GM12878 (cell line): ENCODE measurements at regions not wholly inside any gene's neighbourhood (a gene's known extent, or its start where the extent isn't known, plus 50 kb on each side); places are given as distances from the start of the nearest gene placed in this dataset.

Experiments
- ATAC-seq: fragments of 200-7000 bp; cut with Tn5 transposase; 3 replicates; pipeline ENCODE4 v1.9.1; 2020; ENCODE audit warnings: mild to moderate bottlenecking, moderate library complexity
- BruUV-seq: library from RNA; stranded (reverse); fragments of 400-500 nt; replicated peaks from 2 replicates; lab custom pipeline; 2021; lab: Mats Ljungman, UMichigan
- CTCF ChIA-PET: fragments of 300-600 bp; sonication (Branson Sonifier 250); formaldehyde crosslinking; extraction: SDS; loops from one replicate; lab custom pipeline; 2021; ENCODE audit warnings: inconsistent platforms; lab: Yijun Ruan, JAX
- POLR2A ChIA-PET: fragments of 350-600 bp; formaldehyde crosslinking; extraction: SDS; loops from one replicate; lab custom pipeline; 2021; ENCODE audit warnings: inconsistent platforms; lab: Charles Lee
- RAD21 ChIA-PET: fragments of 300-600 bp; sonication (Branson Sonifier 250); formaldehyde crosslinking; loops from one replicate; lab custom pipeline; 2023; ENCODE audit warnings: antibody characterized with exemption; ENCODE audit not compliant: unreplicated experiment; lab: Charles Lee
- SMC1A ChIA-PET: fragments of 300-600 bp; sonication (Branson Sonifier 250); formaldehyde crosslinking; loops from one replicate; lab custom pipeline; 2023; ENCODE audit not compliant: unreplicated experiment, uncharacterized antibody; lab: Charles Lee
- DNase-seq: peaks from one replicate; pipeline ENCODE4 v3.0.0-alpha.2; 2011; ENCODE audit warnings: low read depth, low spot score
- FAIRE-seq: peaks from 3 replicates; lab custom pipeline; 2011; peaks lifted over from hg19 to GRCh38; lab: Jason Lieb, UNC
- H2AFZ ChIP-seq: 2 replicates; pipeline ENCODE4 v1.6.0; 2011; ENCODE audit warnings: low read depth, low read length, control low read depth; ENCODE audit not compliant: control insufficient read depth
- H3K27ac ChIP-seq: 2 replicates; pipeline ENCODE4 v1.5.1; 2011; ENCODE audit warnings: control low read depth; ENCODE audit not compliant: control insufficient read depth, insufficient read depth
- H3K27me3 ChIP-seq, 2 experiments: replicated peaks in 1 of 2; 2 replicates each; pipeline versions ENCODE4 v1.6.0 to v1.6.1; 2011; ENCODE audit warnings: low read length in 1 of 2; ENCODE audit not compliant: control insufficient read depth in 2 of 2, insufficient read depth in 2 of 2
- H3K36me3 ChIP-seq, 2 experiments: 2 replicates each; pipeline ENCODE4 v1.5.1; 2011; ENCODE audit warnings: low read length in 1 of 2; ENCODE audit not compliant: control insufficient read depth in 2 of 2, insufficient read depth in 2 of 2
- H3K4me1 ChIP-seq: 2 replicates; pipeline ENCODE4 v1.6.1; 2011; ENCODE audit warnings: mild to moderate bottlenecking, low read length, moderate library complexity, mixed read lengths; ENCODE audit not compliant: control insufficient read depth, insufficient read depth
- H3K4me2 ChIP-seq: 2 replicates; pipeline ENCODE4 v1.6.0; 2011; ENCODE audit warnings: control low read depth; ENCODE audit not compliant: control insufficient read depth, insufficient read depth
- H3K4me3 ChIP-seq: fragments of 200-600 bp; sonication (generic); 2 replicates; pipeline ENCODE4 v1.5.1; 2016
- H3K79me2 ChIP-seq: 2 replicates; pipeline ENCODE4 v1.6.0; 2011; ENCODE audit warnings: low read length; ENCODE audit not compliant: control insufficient read depth, insufficient read depth
- H3K9ac ChIP-seq: 2 replicates; pipeline ENCODE4 v1.8.0; 2011; ENCODE audit warnings: low read length, control low read depth, mixed read lengths; ENCODE audit not compliant: control insufficient read depth, insufficient read depth
- H3K9me3 ChIP-seq: replicated peaks from 3 replicates; pipeline ENCODE4 v1.5.1; 2011; ENCODE audit warnings: mild to moderate bottlenecking, low read length; ENCODE audit not compliant: control insufficient read depth, insufficient read depth
- H4K20me1 ChIP-seq: 2 replicates; pipeline ENCODE4 v1.6.0; 2011; ENCODE audit not compliant: control insufficient read depth, insufficient read depth
- CUX1 ChIP-seq: IDR thresholded peaks from 2 replicates; pipeline ENCODE4 v1.6.1; 2012; ENCODE audit warnings: improper control_type of control experiment, low read depth, low read length; ENCODE audit not compliant: insufficient replicate concordance
- PKNOX1 ChIP-seq: fragments of 450-650 bp; IDR thresholded peaks from 2 replicates; pipeline ENCODE4 v1.6.1; 2016; ENCODE audit warnings: mild to moderate bottlenecking
- STAT1 ChIP-seq: fragments of 450-650 bp; conservative IDR thresholded peaks from 2 replicates; pipeline ENCODE4 v1.6.1; 2014; ENCODE audit warnings: antibody characterized with exemption, mild to moderate bottlenecking
- TAF1 ChIP-seq: IDR thresholded peaks from 2 replicates; pipeline ENCODE4 v1.6.1; 2011; ENCODE audit warnings: mild to moderate bottlenecking, low read depth, low read length, borderline replicate concordance
- ZNF24 ChIP-seq: fragments of 450-650 bp; IDR thresholded peaks from 2 replicates; pipeline ENCODE4 v1.6.1; 2017; ENCODE audit warnings: antibody characterized with exemption, mild to moderate bottlenecking
- WGBS: methylation state at CpG from one replicate; pipeline ENCODE4 v1.1.6; 2016; ENCODE audit warnings: low lambda C conversion rate; ENCODE audit not compliant: insufficient replicate concordance, insufficient coverage; ENCODE audit errors: missing lambda C conversion rate; 5-methylcytosine and 5-hydroxymethylcytosine counted together
- in situ Hi-C: fragments of 300-500 bp; cut with MboI; formaldehyde crosslinking; loops from 9 replicates; pipeline ENCODE4 v1.14.3; 2018; ENCODE audit warnings: mixed read lengths
- intact Hi-C: fragments of 100-400 bp; cut with micrococcal nuclease; formaldehyde crosslinking; loops from one replicate; pipeline ENCODE4 v1.14.2; 2022; ENCODE audit not compliant: unreplicated experiment
- TF ChIP-seq, protein P1 (sequence below): fragments of 450-650 bp; IDR thresholded peaks from 2 replicates; pipeline ENCODE4 v1.6.1; 2017; ENCODE audit warnings: borderline replicate concordance

GRCh38 chr10:33492701-33493345 is 158.4 kb upstream of the NRP1 start:
- Histone ChIP-seq H3K27me3 (no peaks in the 10 kb centered on the region), H3K9me3 (no peaks in the 10 kb centered on the region; the same call in 2 of the 3 replicates), H3K4me3 (no peak overlapping the region), H3K36me3 (no peaks in the 10 kb centered on the region), H3K4me1 (no peaks in the 10 kb centered on the region), H3K79me2 (no peaks in the 10 kb centered on the region), H3K9ac (no peak overlapping the region), H2AFZ (no peak overlapping the region), H4K20me1 (no peaks in the 10 kb centered on the region), H3K4me2 (no peak overlapping the region), H3K27ac (no peak overlapping the region)
- no peak for FAIRE-seq
- BruUV-seq, result no TSS peak
- RAD21 ChIA-PET, result no interaction called here
- in situ Hi-C loops (no loop called here), intact Hi-C loops (no loop called here)
- POLR2A ChIA-PET, result no interaction called here
- SMC1A ChIA-PET, result interaction anchor here (0.8 kb wide), 1 partner anchor 16 kb away, joined by 3 read pairs; no protein-coding TSS in a partner anchor
- DNase-seq, result no peak
- WGBS, result 53% methylated on average over 4 of the region's 4 CpGs
- ATAC-seq, result no peak
- CTCF ChIA-PET, result no interaction called here
- TF ChIP-seq PKNOX1 (no peak), STAT1 (no peak), TAF1 (no peak), ZNF24 (no peak), CUX1 (no peak)
- TF ChIP-seq, protein P1, sequence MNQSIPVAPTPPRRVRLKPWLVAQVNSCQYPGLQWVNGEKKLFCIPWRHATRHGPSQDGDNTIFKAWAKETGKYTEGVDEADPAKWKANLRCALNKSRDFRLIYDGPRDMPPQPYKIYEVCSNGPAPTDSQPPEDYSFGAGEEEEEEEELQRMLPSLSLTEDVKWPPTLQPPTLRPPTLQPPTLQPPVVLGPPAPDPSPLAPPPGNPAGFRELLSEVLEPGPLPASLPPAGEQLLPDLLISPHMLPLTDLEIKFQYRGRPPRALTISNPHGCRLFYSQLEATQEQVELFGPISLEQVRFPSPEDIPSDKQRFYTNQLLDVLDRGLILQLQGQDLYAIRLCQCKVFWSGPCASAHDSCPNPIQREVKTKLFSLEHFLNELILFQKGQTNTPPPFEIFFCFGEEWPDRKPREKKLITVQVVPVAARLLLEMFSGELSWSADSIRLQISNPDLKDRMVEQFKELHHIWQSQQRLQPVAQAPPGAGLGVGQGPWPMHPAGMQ, result no peak
